OCI-LY7 (cell line): ENCODE measurements at regions not wholly inside any gene's neighbourhood (a gene's known extent, or its start where the extent isn't known, plus 50 kb on each side); places are given as distances from the start of the nearest gene placed in this dataset.

Source experiments
- BruUV-seq: library from RNA; stranded (reverse); fragments of 400-500 nt; replicated peaks from 2 replicates; lab custom pipeline; 2021; lab: Mats Ljungman, UMichigan
- CTCF ChIA-PET: fragments of 300-600 bp; sonication (Branson Sonifier 250); formaldehyde crosslinking; loops from one replicate; lab custom pipeline; 2022; ENCODE audit warnings: antibody characterized with exemption; ENCODE audit not compliant: unreplicated experiment; lab: Charles Lee
- POLR2A ChIA-PET: fragments of 300-600 bp; sonication (Branson Sonifier 250); formaldehyde crosslinking; loops from one replicate; lab custom pipeline; 2022; ENCODE audit warnings: antibody characterized with exemption; lab: Charles Lee
- DNase-seq: peaks from one replicate; pipeline ENCODE4 v3.0.0-alpha.2; 2015; ENCODE audit warnings: low spot score
- H2AFZ ChIP-seq: fragments of 200-600 bp; sonication (generic), shearing (Covaris generic); 2 replicates; pipeline ENCODE4 v1.6.1; 2014; ENCODE audit warnings: mild to moderate bottlenecking, antibody characterized with exemption, low read length, moderate library complexity
- H3K27ac ChIP-seq: fragments of 200-600 bp; sonication (generic); 2 replicates; pipeline ENCODE4 v1.5.1; 2014; ENCODE audit warnings: mixed run types, low read depth, mild to moderate bottlenecking, moderate library complexity, low read length, inconsistent platforms; ENCODE audit not compliant: poor library complexity, severe bottlenecking
- H3K36me3 ChIP-seq: fragments of 200-600 bp; sonication (generic); 2 replicates; pipeline ENCODE4 v1.6.1; 2014; ENCODE audit warnings: mild to moderate bottlenecking, antibody characterized with exemption, low read length, moderate library complexity, mixed read lengths; ENCODE audit not compliant: insufficient read depth
- H3K4me1 ChIP-seq: fragments of 200-600 bp; sonication (generic); 2 replicates; pipeline ENCODE4 v1.5.1; 2014; ENCODE audit warnings: mild to moderate bottlenecking, low read length; ENCODE audit not compliant: insufficient read depth, poor library complexity, severe bottlenecking
- H3K4me2 ChIP-seq: fragments of 200-600 bp; sonication (generic); 2 replicates; pipeline ENCODE4 v1.6.1; 2014; ENCODE audit warnings: mild to moderate bottlenecking, low read length
- H3K4me3 ChIP-seq: fragments of 200-600 bp; sonication (generic); 2 replicates; pipeline ENCODE4 v1.5.1; 2014; ENCODE audit warnings: mild to moderate bottlenecking, low read depth, low read length; ENCODE audit not compliant: poor library complexity, severe bottlenecking
- H3K79me2 ChIP-seq: fragments of 200-600 bp; sonication (generic); 2 replicates; pipeline ENCODE4 v1.6.1; 2016; ENCODE audit warnings: low read depth, mild to moderate bottlenecking, low read length, moderate library complexity, mixed read lengths; ENCODE audit not compliant: insufficient read depth
- H3K9me2 ChIP-seq: fragments of 200-600 bp; sonication (generic); 2 replicates; pipeline ENCODE4 v1.6.1; 2016; ENCODE audit warnings: mild to moderate bottlenecking, low read length, mixed read lengths; ENCODE audit not compliant: insufficient read depth
- H3K9me3 ChIP-seq: fragments of 200-600 bp; sonication (generic); 2 replicates; pipeline ENCODE4 v1.6.1; 2014; ENCODE audit warnings: mild to moderate bottlenecking, mixed run types, low read length, mixed read lengths
- H4K20me1 ChIP-seq: fragments of 200-600 bp; sonication (generic); 2 replicates; pipeline ENCODE4 v1.6.1; 2014; ENCODE audit warnings: mild to moderate bottlenecking, antibody characterized with exemption, low read length, moderate library complexity, mixed read lengths; ENCODE audit not compliant: insufficient read depth
- EZH2phosphoT487 ChIP-seq: fragments of 200-600 bp; sonication (generic); IDR thresholded peaks from 2 replicates; pipeline ENCODE4 v1.6.1; 2018; ENCODE audit warnings: low read depth, borderline replicate concordance, mild to moderate bottlenecking, mixed run types, antibody characterized with exemption, low read length, moderate library complexity, mixed read lengths
- intact Hi-C: fragments of 100-400 bp; cut with micrococcal nuclease; formaldehyde crosslinking; loops from one replicate; pipeline ENCODE4 v1.10.0; 2022; ENCODE audit not compliant: unreplicated experiment
- TF ChIP-seq, protein P1 (sequence below): fragments of 200-600 bp; sonication (generic); conservative IDR thresholded peaks from 2 replicates; pipeline ENCODE4 v1.5.1; 2014; ENCODE audit warnings: mild to moderate bottlenecking, antibody characterized with exemption, low read length, moderate library complexity, mixed read lengths

GRCh38 chr22:33149611-33150010, 91.4 kb upstream of the SYN3 start:
- H4K20me1 ChIP-seq: no peaks in the 10 kb centered on the region
- ChIA-PET CTCF (no interaction called here), POLR2A (interaction anchor here (3.1 kb wide), 1 partner anchor 9 kb away, joined by 15 read pairs; no protein-coding TSS in a partner anchor)
- BruUV-seq: no TSS peak
- peaks cover 19% of the 10 kb centered on the region for H3K4me1 ChIP-seq
- H3K79me2 ChIP-seq: no peaks in the 10 kb centered on the region
- no peak for DNase-seq
- no peaks in the 10 kb centered on the region for H3K9me2 ChIP-seq
- no peak overlapping the region for H3K4me3 ChIP-seq
- no peak overlapping the region for H3K4me2 ChIP-seq
- no peaks in the 10 kb centered on the region for H3K36me3 ChIP-seq
- peak overlapping the region; percentile 76; the same call in 1 of the 2 replicates for H2AFZ ChIP-seq
- H3K9me3 ChIP-seq: peaks cover 9% of the 10 kb centered on the region; the same call in 1 of the 2 replicates
- H3K27ac ChIP-seq: no peak overlapping the region
- TF ChIP-seq, protein P1, sequence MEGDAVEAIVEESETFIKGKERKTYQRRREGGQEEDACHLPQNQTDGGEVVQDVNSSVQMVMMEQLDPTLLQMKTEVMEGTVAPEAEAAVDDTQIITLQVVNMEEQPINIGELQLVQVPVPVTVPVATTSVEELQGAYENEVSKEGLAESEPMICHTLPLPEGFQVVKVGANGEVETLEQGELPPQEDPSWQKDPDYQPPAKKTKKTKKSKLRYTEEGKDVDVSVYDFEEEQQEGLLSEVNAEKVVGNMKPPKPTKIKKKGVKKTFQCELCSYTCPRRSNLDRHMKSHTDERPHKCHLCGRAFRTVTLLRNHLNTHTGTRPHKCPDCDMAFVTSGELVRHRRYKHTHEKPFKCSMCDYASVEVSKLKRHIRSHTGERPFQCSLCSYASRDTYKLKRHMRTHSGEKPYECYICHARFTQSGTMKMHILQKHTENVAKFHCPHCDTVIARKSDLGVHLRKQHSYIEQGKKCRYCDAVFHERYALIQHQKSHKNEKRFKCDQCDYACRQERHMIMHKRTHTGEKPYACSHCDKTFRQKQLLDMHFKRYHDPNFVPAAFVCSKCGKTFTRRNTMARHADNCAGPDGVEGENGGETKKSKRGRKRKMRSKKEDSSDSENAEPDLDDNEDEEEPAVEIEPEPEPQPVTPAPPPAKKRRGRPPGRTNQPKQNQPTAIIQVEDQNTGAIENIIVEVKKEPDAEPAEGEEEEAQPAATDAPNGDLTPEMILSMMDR: no peak
- TF ChIP-seq EZH2phosphoT487: no peak
- intact Hi-C loops: no loop called here

- Histone ChIP-seq H3K36me3 (no peaks in the 10 kb centered on the region), H3K79me2 (no peaks in the 10 kb centered on the region), H3K4me2 (no peak overlapping the region), H3K27ac (no peak overlapping the region), H3K4me3 (no peak overlapping the region), H3K4me1 (peaks cover 2% of the 10 kb centered on the region), H2AFZ (no peak overlapping the region), H3K9me2 (no peaks in the 10 kb centered on the region), H4K20me1 (no peaks in the 10 kb centered on the region), H3K9me3 (no peaks in the 10 kb centered on the region; the same call in 1 of the 2 replicates)
- ChIA-PET POLR2A (interaction anchor here (1.0 kb wide), 2 partner anchors 13 to 231 kb away, joined by 3 to 4 read pairs; no protein-coding TSS in a partner anchor), CTCF (no interaction called here)
- TF ChIP-seq, protein P1: no peak
- no peak for TF ChIP-seq EZH2phosphoT487
- intact Hi-C loops: no loop called here
- no peak for DNase-seq
- BruUV-seq: no TSS peak
These were observed 86.5 kb upstream of the SYN3 start for GRCh38 chr22:33144721-33145120.

- intact Hi-C loops: no loop called here
- H2AFZ ChIP-seq: peak overlapping the region; percentile 9; the same call in 1 of the 2 replicates
- BruUV-seq: no TSS peak
These were observed 84.3 kb upstream of the SYN3 start for GRCh38 chr22:33142282-33143055.

More at GRCh38 chr22:33142282-33143055, 84.3 kb upstream of the SYN3 start:
- Histone ChIP-seq H3K79me2 (no peaks in the 10 kb centered on the region), H3K9me3 (peaks cover 4% of the 10 kb centered on the region; the same call in 1 of the 2 replicates), H3K4me3 (no peak overlapping the region), H4K20me1 (no peaks in the 10 kb centered on the region), H3K36me3 (no peaks in the 10 kb centered on the region), H3K9me2 (no peaks in the 10 kb centered on the region), H3K4me2 (no peak overlapping the region), H3K27ac (no peak overlapping the region), H3K4me1 (no peaks in the 10 kb centered on the region)
- CTCF ChIA-PET: no interaction called here
- DNase-seq: no peak
- no peak for TF ChIP-seq EZH2phosphoT487
- TF ChIP-seq, protein P1: no peak
- POLR2A ChIA-PET: interaction anchor here (1.1 to 3.4 kb wide), 3 partner anchors 8 to 20 kb away, joined by 4 to 15 read pairs (median 5); no protein-coding TSS in a partner anchor
